H1 (cell line): ENCODE measurements at regions not wholly inside any gene's neighbourhood (a gene's known extent, or its start where the extent isn't known, plus 50 kb on each side); places are given as distances from the start of the nearest gene placed in this dataset.

Experiments
- CEBPB ChIP-seq: IDR thresholded peaks from 2 replicates; pipeline ENCODE4 v1.6.1; 2012; ENCODE audit warnings: low read depth, low read length
- CTCF ChIP-seq, 3 experiments: IDR thresholded peaks; 1 replicate in 2 of 3; 2 replicates in 1 of 3; pipeline versions ENCODE4 v1.5.1 to v1.6.1; 2011; ENCODE audit warnings: low read length in 3 of 3, mild to moderate bottlenecking in 3 of 3, inconsistent platforms in 2 of 3, low read depth in 1 of 3, moderate library complexity in 1 of 3; ENCODE audit not compliant: insufficient read depth in 1 of 3; ENCODE audit errors: control extremely low read depth in 1 of 3
- EGR1 ChIP-seq: IDR thresholded peaks from 2 replicates; pipeline ENCODE4 v1.6.1; 2011; ENCODE audit warnings: low read depth, low read length, borderline replicate concordance
- FOSL1 ChIP-seq: IDR thresholded peaks from 2 replicates; pipeline ENCODE4 v1.6.1; 2011; ENCODE audit warnings: mild to moderate bottlenecking, low read depth, low read length, moderate library complexity; ENCODE audit not compliant: insufficient read depth
- POLR2A ChIP-seq, 2 experiments: IDR thresholded peaks; 1 replicate in 1 of 2; 2 replicates in 1 of 2; pipeline ENCODE4 v1.6.1; 2011; ENCODE audit warnings: low read depth in 2 of 2, low read length in 2 of 2, mild to moderate bottlenecking in 2 of 2; ENCODE audit errors: control extremely low read depth in 1 of 2
- RXRA ChIP-seq: IDR thresholded peaks from 2 replicates; pipeline ENCODE4 v1.6.1; 2011; ENCODE audit warnings: low read depth, mild to moderate bottlenecking, low read length, moderate library complexity; ENCODE audit not compliant: insufficient read depth
- SIN3A ChIP-seq, 2 experiments: IDR thresholded peaks in 1 of 2; conservative IDR thresholded peaks in 1 of 2; 2 replicates each; pipeline ENCODE4 v1.6.1; 2011 to 2012; ENCODE audit warnings: low read length in 2 of 2, improper control_type of control experiment in 1 of 2, low read depth in 1 of 2, mild to moderate bottlenecking in 1 of 2
- SIX5 ChIP-seq: IDR thresholded peaks from 2 replicates; pipeline ENCODE4 v1.6.1; 2011; ENCODE audit warnings: mild to moderate bottlenecking, low read depth, low read length
- SRF ChIP-seq: IDR thresholded peaks from 2 replicates; pipeline ENCODE4 v1.6.1; 2011; ENCODE audit warnings: mild to moderate bottlenecking, low read depth, low read length, moderate library complexity
- USF2 ChIP-seq: IDR thresholded peaks from 2 replicates; pipeline ENCODE4 v1.6.1; 2011; ENCODE audit warnings: low read length, improper control_type of control experiment

- TF ChIP-seq SIX5: no peak
- TF ChIP-seq CTCF (IDR thresholded peaks at IDR 0.05; ENCODE audit: control extremely low read depth in 1 of 3, insufficient read depth in 1 of 3, low read depth in 1 of 3, low read length in 3 of 3): no peak
- no peak for TF ChIP-seq USF2
- no peak for TF ChIP-seq FOSL1
- no peak for TF ChIP-seq CEBPB
- no peak for TF ChIP-seq SRF
- TF ChIP-seq SIN3A (conservative IDR thresholded peaks at IDR 0.05 in 1 of 2, IDR thresholded peaks at IDR 0.05 in 1 of 2; ENCODE audit: low read depth in 1 of 2, low read length in 2 of 2): no peak
- no peak for TF ChIP-seq POLR2A (IDR thresholded peaks at IDR 0.05; ENCODE audit: control extremely low read depth in 1 of 2, low read depth in 2 of 2, low read length in 2 of 2)
- TF ChIP-seq EGR1: no peak
- TF ChIP-seq RXRA: no peak
Observed at GRCh38 chr6:4692664-4693063, 83.5 kb upstream of the CDYL start.
